ENCODE measurements at regions not wholly inside any gene's neighbourhood (a gene's known extent, or its start where the extent isn't known, plus 50 kb on each side); places are given as distances from the start of the nearest gene placed in this dataset.

- TF ChIP-seq JUND (IDR thresholded peaks at IDR 0.05) (no peak), RAD21 (IDR thresholded peaks at IDR 0.05; ENCODE audit: low read depth) (no peak), MAX (IDR thresholded peaks at IDR 0.05) (no peak), YY1 (IDR thresholded peaks at IDR 0.05; ENCODE audit: extremely low read depth, insufficient replicate concordance, low read depth, low read length) (no peak), POLR2A (IDR thresholded peaks at IDR 0.05; ENCODE audit: borderline replicate concordance, extremely low read depth, insufficient read depth, insufficient read length) (no peak), CTCF (IDR thresholded peaks at IDR 0.05 in 2 of 3, conservative IDR thresholded peaks at IDR 0.05 in 1 of 3; ENCODE audit: borderline replicate concordance in 1 of 3, insufficient read depth in 1 of 3, low read depth in 2 of 3, low read length in 2 of 3) (no peak)
Measured at GRCh38 chr3:27797773-27798172, 75.7 kb upstream of the EOMES start.
